DND-41 (cell line): ENCODE measurements at regions not wholly inside any gene's neighbourhood (a gene's known extent, or its start where the extent isn't known, plus 50 kb on each side); places are given as distances from the start of the nearest gene placed in this dataset.
"Not testable (repeated sequence)": the region's sequence is repeated elsewhere in the genome, so short reads cannot be mapped to it uniquely, and the experiment has no call there.

ENCODE experiments used
- CTCF ChIP-seq: IDR thresholded peaks from 2 replicates; pipeline ENCODE4 v1.5.1; 2012; ENCODE audit warnings: borderline replicate concordance, low read length, moderate library complexity, mild to moderate bottlenecking; ENCODE audit not compliant: poor library complexity, severe bottlenecking; ENCODE audit errors: extremely low read depth
- EZH2 ChIP-seq: IDR thresholded peaks from 3 replicates; pipeline ENCODE4 v1.6.1; 2012; ENCODE audit warnings: borderline replicate concordance, low read depth, mild to moderate bottlenecking, moderate library complexity, low read length, inconsistent platforms; ENCODE audit not compliant: severe bottlenecking

GRCh38 chr15:21003459-21003858, 137.3 kb upstream of the POTEB2 start:
- not testable (repeated sequence) for TF ChIP-seq CTCF, EZH2
